Mesenchymal stem cell (in vitro differentiated cells and primary cell): ENCODE measurements at regions not wholly inside any gene's neighbourhood (a gene's known extent, or its start where the extent isn't known, plus 50 kb on each side); places are given as distances from the start of the nearest gene placed in this dataset.
A peak's percentile ranks its signal among the peaks of the same experiment; 100 is the strongest.

Experiments used
- DNase-seq: peaks from one replicate; pipeline ENCODE4 v3.0.0-alpha.2; 2013
- H2AFZ ChIP-seq: one replicate; pipeline ENCODE4 v1.6.1; 2013; ENCODE audit warnings: low read depth, mild to moderate bottlenecking, control low read depth, inconsistent platforms, low read length, moderate library complexity
- H2AK5ac ChIP-seq: 2 replicates; pipeline ENCODE4 v1.6.1; 2013; ENCODE audit warnings: low read length, moderate library complexity, mild to moderate bottlenecking, inconsistent platforms; ENCODE audit not compliant: severe bottlenecking
- H2BK120ac ChIP-seq: one replicate; pipeline ENCODE4 v1.6.1; 2013; ENCODE audit warnings: low read depth, mild to moderate bottlenecking, inconsistent platforms, low read length, moderate library complexity
- H2BK12ac ChIP-seq, 2 experiments: one replicate each; pipeline ENCODE4 v1.6.1; 2013; ENCODE audit warnings: inconsistent platforms in 2 of 2, low read length in 2 of 2, mild to moderate bottlenecking in 2 of 2, moderate library complexity in 2 of 2, control low read depth in 1 of 2
- H2BK15ac ChIP-seq: one replicate; pipeline ENCODE4 v1.6.1; 2013; ENCODE audit warnings: mild to moderate bottlenecking, low read depth, inconsistent platforms; ENCODE audit not compliant: poor library complexity, severe bottlenecking
- H2BK5ac ChIP-seq: 2 replicates; pipeline ENCODE4 v1.6.1; 2013; ENCODE audit warnings: low read depth, mild to moderate bottlenecking, low read length, control low read depth, inconsistent platforms; ENCODE audit not compliant: poor library complexity, severe bottlenecking
- H3K14ac ChIP-seq, 2 experiments: one replicate each; pipeline ENCODE4 v1.6.1; 2013; ENCODE audit warnings: inconsistent platforms in 2 of 2, low read length in 2 of 2, control low read depth in 1 of 2, mild to moderate bottlenecking in 1 of 2, moderate library complexity in 1 of 2
- H3K18ac ChIP-seq, 2 experiments: one replicate each; pipeline ENCODE4 v1.6.1; 2013; ENCODE audit warnings: inconsistent platforms in 2 of 2, low read length in 2 of 2, control low read depth in 1 of 2, low read depth in 1 of 2, mild to moderate bottlenecking in 1 of 2
- H3K23ac ChIP-seq, 2 experiments: one replicate each; pipeline ENCODE4 v1.6.1; 2013; ENCODE audit warnings: inconsistent platforms in 2 of 2, low read length in 2 of 2, mild to moderate bottlenecking in 2 of 2, moderate library complexity in 2 of 2, control low read depth in 1 of 2
- H3K27ac ChIP-seq: 2 replicates; pipeline ENCODE4 v1.5.1; 2013; ENCODE audit warnings: mild to moderate bottlenecking, moderate library complexity, low read length, control low read depth, inconsistent platforms; ENCODE audit not compliant: poor library complexity, severe bottlenecking
- H3K27me3 ChIP-seq, 2 experiments: 2 replicates each; pipeline versions ENCODE4 v1.6.1 to v1.7.0; 2013; ENCODE audit warnings: low read length in 2 of 2, mild to moderate bottlenecking in 2 of 2, moderate library complexity in 2 of 2, control low read depth in 1 of 2, inconsistent platforms in 1 of 2; ENCODE audit not compliant: control insufficient read depth in 1 of 2, insufficient read depth in 1 of 2
- H3K36me3 ChIP-seq, 2 experiments: 2 replicates each; pipeline versions ENCODE4 v1.6.1 to v1.7.0; 2013; ENCODE audit warnings: low read length in 2 of 2, control low read depth in 1 of 2, inconsistent platforms in 1 of 2, low read depth in 1 of 2, mild to moderate bottlenecking in 1 of 2; ENCODE audit not compliant: insufficient read depth in 2 of 2, control insufficient read depth in 1 of 2
- H3K4ac ChIP-seq, 2 experiments: one replicate each; pipeline ENCODE4 v1.6.1; 2013; ENCODE audit warnings: inconsistent platforms in 2 of 2, low read length in 2 of 2, mild to moderate bottlenecking in 2 of 2, moderate library complexity in 2 of 2, control low read depth in 1 of 2, low read depth in 1 of 2
- H3K4me1 ChIP-seq: 2 replicates; pipeline ENCODE4 v1.6.1; 2013; ENCODE audit warnings: low read depth, low read length, control low read depth; ENCODE audit not compliant: control insufficient read depth, insufficient read depth
- H3K4me2 ChIP-seq: 2 replicates; pipeline ENCODE4 v1.6.1; 2013; ENCODE audit warnings: low read length, mild to moderate bottlenecking, inconsistent platforms; ENCODE audit not compliant: poor library complexity, severe bottlenecking
- H3K4me3 ChIP-seq, 2 experiments: 2 replicates each; pipeline versions ENCODE4 v1.5.1 to v1.7.0; 2013; ENCODE audit warnings: low read length in 2 of 2, mild to moderate bottlenecking in 2 of 2, control low read depth in 1 of 2, low read depth in 1 of 2; ENCODE audit not compliant: insufficient read depth in 1 of 2
- H3K79me1 ChIP-seq: replicated peaks from 2 replicates; pipeline ENCODE4 v1.6.1; 2013; ENCODE audit warnings: mild to moderate bottlenecking, control low read depth, low read length, inconsistent platforms; ENCODE audit not compliant: poor library complexity, severe bottlenecking
- H3K9ac ChIP-seq: 2 replicates; pipeline ENCODE4 v1.7.0; 2013; ENCODE audit warnings: mild to moderate bottlenecking, low read length, moderate library complexity
- H3K9me3 ChIP-seq: 2 replicates; pipeline ENCODE4 v1.7.0; 2013; ENCODE audit warnings: mild to moderate bottlenecking, low read length; ENCODE audit not compliant: control insufficient read depth
- H4K8ac ChIP-seq: one replicate; pipeline ENCODE4 v1.6.1; 2013; ENCODE audit warnings: inconsistent platforms, mild to moderate bottlenecking, low read length, moderate library complexity
- H4K91ac ChIP-seq: one replicate; pipeline ENCODE4 v1.6.1; 2013; ENCODE audit warnings: mild to moderate bottlenecking, low read length, inconsistent platforms
- WGBS: methylation state at CpG from one replicate; pipeline ENCODE4 v1.1.7; 2013; ENCODE audit warnings: mixed read lengths; 5-methylcytosine and 5-hydroxymethylcytosine counted together

DNA sequence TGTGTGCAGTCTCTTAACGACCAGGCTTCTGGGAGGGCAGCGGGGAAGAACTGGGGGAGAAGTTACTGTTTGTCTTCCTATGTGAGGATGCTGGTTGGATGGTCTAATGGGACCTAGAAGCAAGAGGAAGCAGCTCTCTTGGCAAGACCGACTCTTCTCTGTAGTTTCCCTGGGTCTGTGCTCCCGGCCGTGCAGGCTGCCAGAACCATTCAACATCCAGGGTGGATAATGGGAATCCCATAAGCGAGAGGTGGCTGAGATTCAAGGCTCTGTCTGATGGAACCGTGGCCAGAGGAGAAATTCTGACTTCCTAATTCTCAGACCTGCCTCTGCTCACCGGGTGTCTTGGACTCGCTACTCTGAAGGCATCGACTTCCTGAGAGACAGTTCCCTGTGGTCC lies 561.0 kb upstream of the TBX3 start:
- no peaks in the 10 kb centered on the region for H3K79me1 ChIP-seq
- H3K4ac ChIP-seq, result no peak overlapping the region
- H3K4me1 ChIP-seq, result no peaks in the 10 kb centered on the region
- no peak overlapping the region for H2BK120ac ChIP-seq
- H2BK15ac ChIP-seq, result no peak overlapping the region
- H3K4me3 ChIP-seq, result no peak overlapping the region
- no peak overlapping the region for H3K27ac ChIP-seq
- H2BK5ac ChIP-seq, result no peak overlapping the region
- H4K91ac ChIP-seq, result no peak overlapping the region
- H3K18ac ChIP-seq, result no peak overlapping the region
- no peak overlapping the region for H3K23ac ChIP-seq
- no peaks in the 10 kb centered on the region for H3K9me3 ChIP-seq
- peaks cover 0 to 5% of the 10 kb centered on the region in 2 experiments for H3K27me3 ChIP-seq
- no peak overlapping the region for H2AK5ac ChIP-seq
- H3K4me2 ChIP-seq, result no peak overlapping the region
- H3K9ac ChIP-seq, result no peak overlapping the region
- H3K14ac ChIP-seq, result no peak overlapping the region
- H4K8ac ChIP-seq, result no peak overlapping the region
- H2AFZ ChIP-seq, result no peak overlapping the region
- H2BK12ac ChIP-seq, result no peak overlapping the region
- 90% methylated on average over 10 of the region's 10 CpGs for WGBS
- DNase-seq, result no peak
- H3K36me3 ChIP-seq, result no peaks in the 10 kb centered on the region

DNA sequence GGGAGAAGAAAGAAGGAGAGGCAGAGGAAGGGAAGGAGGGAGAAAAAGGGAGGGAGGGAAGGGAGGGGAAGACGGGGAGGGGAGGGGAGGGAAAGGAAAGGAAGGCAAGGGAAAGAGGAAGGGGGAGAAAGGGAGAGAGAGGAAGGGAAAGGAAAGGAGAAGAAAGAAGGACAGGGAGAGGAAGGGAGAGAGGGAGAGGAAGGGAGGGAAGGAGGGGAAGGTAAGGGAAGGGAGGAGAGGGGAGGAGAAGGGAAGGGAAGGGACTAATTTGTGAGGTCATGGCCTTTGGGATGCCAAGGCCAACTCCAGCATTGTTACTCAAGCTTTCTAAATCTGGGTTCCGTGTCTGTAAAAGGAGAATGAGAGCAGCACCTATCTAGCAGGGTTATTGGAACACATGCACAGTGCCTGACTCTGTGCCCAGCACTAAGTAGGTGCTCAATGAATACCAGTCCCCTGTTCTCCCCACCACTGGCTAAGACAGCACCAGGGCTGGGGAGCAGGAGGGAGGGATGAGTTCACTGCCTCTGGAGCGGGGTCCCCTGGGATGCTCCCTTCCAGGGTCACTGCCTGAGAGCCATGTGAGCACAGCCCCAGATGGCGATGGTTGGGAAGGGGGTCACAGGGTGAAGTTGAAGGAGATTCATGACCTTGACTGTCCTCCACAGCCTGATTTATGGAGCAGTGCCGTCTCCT lies 560.1 kb upstream of the TBX3 start:
- no peak overlapping the region for H4K8ac ChIP-seq
- no peak overlapping the region for H3K4ac ChIP-seq
- no peaks in the 10 kb centered on the region for H3K9me3 ChIP-seq
- H3K4me1 ChIP-seq, result no peaks in the 10 kb centered on the region
- H3K4me2 ChIP-seq, result no peak overlapping the region
- no peak overlapping the region for H3K18ac ChIP-seq
- H2AFZ ChIP-seq, result no peak overlapping the region
- no peak overlapping the region for H2AK5ac ChIP-seq
- no peak for DNase-seq
- H3K27me3 ChIP-seq, result peaks cover 0 to 5% of the 10 kb centered on the region in 2 experiments
- H3K27ac ChIP-seq, result no peak overlapping the region
- H2BK15ac ChIP-seq, result no peak overlapping the region
- H3K23ac ChIP-seq, result no peak overlapping the region
- no peaks in the 10 kb centered on the region for H3K79me1 ChIP-seq
- peak overlapping the region in 1 of 2 experiments; percentile 18 for H2BK12ac ChIP-seq
- no peak overlapping the region for H2BK120ac ChIP-seq
- peak overlapping the region; percentile 27 for H4K91ac ChIP-seq
- H3K9ac ChIP-seq, result no peak overlapping the region
- no peak overlapping the region for H2BK5ac ChIP-seq
- no peaks in the 10 kb centered on the region for H3K36me3 ChIP-seq
- no peak overlapping the region for H3K4me3 ChIP-seq
- WGBS, result 81% methylated on average over 5 of the region's 5 CpGs
- H3K14ac ChIP-seq, result no peak overlapping the region

DNA sequence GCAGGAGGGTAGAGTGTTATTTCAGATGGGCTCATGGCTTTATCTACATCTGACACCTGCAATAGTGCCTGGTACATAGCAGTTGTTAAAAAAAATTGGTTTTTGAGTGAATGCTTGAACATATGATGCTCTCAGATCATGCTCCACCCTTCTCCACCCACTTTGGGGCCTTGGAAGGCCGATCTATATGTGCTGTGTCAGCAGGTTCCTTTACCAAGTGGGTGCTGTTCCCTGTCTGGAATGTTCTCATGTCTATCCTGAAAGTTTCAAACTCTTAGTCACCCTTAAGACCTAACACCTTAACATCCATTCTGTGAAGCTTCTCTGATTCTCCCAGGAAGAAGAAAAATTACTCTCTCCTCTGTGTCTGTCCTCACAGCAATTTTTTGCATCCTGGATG lies 556.3 kb upstream of the TBX3 start:
- no peak overlapping the region for H3K27ac ChIP-seq
- H3K4me2 ChIP-seq, result no peak overlapping the region
- H2AFZ ChIP-seq, result no peak overlapping the region
- no peak overlapping the region for H3K23ac ChIP-seq
- H3K9ac ChIP-seq, result no peak overlapping the region
- no peak overlapping the region for H2BK12ac ChIP-seq
- H3K36me3 ChIP-seq, result no peaks in the 10 kb centered on the region
- no peak overlapping the region for H3K14ac ChIP-seq
- H3K79me1 ChIP-seq, result no peaks in the 10 kb centered on the region
- H3K18ac ChIP-seq, result no peak overlapping the region
- H3K4ac ChIP-seq, result no peak overlapping the region
- H3K4me1 ChIP-seq, result no peaks in the 10 kb centered on the region
- H3K9me3 ChIP-seq, result no peaks in the 10 kb centered on the region
- no peak overlapping the region for H2BK120ac ChIP-seq
- WGBS, result 74% methylated on average over 1 of the region's 1 CpG
- no peak overlapping the region for H2BK15ac ChIP-seq
- H4K8ac ChIP-seq, result no peak overlapping the region
- no peak overlapping the region for H2AK5ac ChIP-seq
- H3K4me3 ChIP-seq, result no peak overlapping the region
- no peak overlapping the region for H2BK5ac ChIP-seq
- H4K91ac ChIP-seq, result no peak overlapping the region
- DNase-seq, result no peak
- H3K27me3 ChIP-seq, result peaks cover 0 to 5% of the 10 kb centered on the region in 2 experiments

DNA sequence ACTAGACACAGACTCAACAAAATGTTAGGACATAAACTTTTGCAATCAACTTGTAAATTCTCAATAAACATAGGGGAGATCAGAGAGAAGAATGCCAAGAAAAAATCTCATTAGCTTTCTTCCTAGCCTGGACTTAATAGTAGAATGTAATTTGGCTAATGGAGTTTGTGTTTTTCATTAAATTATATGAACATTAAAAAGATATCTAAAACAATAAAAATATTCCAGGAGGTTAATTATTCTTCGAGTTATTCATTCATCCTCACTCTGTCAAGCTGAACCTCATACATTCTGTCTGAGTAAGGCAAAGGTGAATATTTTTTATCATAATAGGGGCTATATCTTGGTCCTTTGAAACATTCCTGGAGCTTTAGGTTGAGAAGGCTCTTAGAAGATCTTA lies 551.9 kb upstream of the TBX3 start:
- H2BK12ac ChIP-seq, result no peak overlapping the region
- no peak overlapping the region for H3K4me2 ChIP-seq
- no peak overlapping the region for H2BK15ac ChIP-seq
- no peaks in the 10 kb centered on the region for H3K36me3 ChIP-seq
- H3K23ac ChIP-seq, result no peak overlapping the region
- H3K79me1 ChIP-seq, result no peaks in the 10 kb centered on the region
- H3K4me1 ChIP-seq, result no peaks in the 10 kb centered on the region
- no peak overlapping the region for H3K9ac ChIP-seq
- no peaks in the 10 kb centered on the region for H3K9me3 ChIP-seq
- H2AFZ ChIP-seq, result no peak overlapping the region
- H4K91ac ChIP-seq, result no peak overlapping the region
- no peak overlapping the region for H3K18ac ChIP-seq
- no peak overlapping the region for H2AK5ac ChIP-seq
- no peak overlapping the region for H3K27ac ChIP-seq
- no peak overlapping the region for H3K14ac ChIP-seq
- no peaks in the 10 kb centered on the region for H3K27me3 ChIP-seq
- WGBS, result no CpG with 5 or more reads among the region's 1 CpG
- DNase-seq, result no peak
- no peak overlapping the region for H2BK5ac ChIP-seq
- no peak overlapping the region for H3K4ac ChIP-seq
- no peak overlapping the region for H3K4me3 ChIP-seq
- no peak overlapping the region for H2BK120ac ChIP-seq
- no peak overlapping the region for H4K8ac ChIP-seq
